ENCODE measurements at regions not wholly inside any gene's neighbourhood (a gene's known extent, or its start where the extent isn't known, plus 50 kb on each side); places are given as distances from the start of the nearest gene placed in this dataset.

GRCh38 chr5:36523450-36523849 is 83.0 kb upstream of the SLC1A3 start:
- TF ChIP-seq POLR2A (IDR thresholded peaks at IDR 0.05) (no peak), CTCF (IDR thresholded peaks at IDR 0.05 in 4 of 5, conservative IDR thresholded peaks at IDR 0.05 in 1 of 5) (no peak)
